ENCODE measurements at regions not wholly inside any gene's neighbourhood (a gene's known extent, or its start where the extent isn't known, plus 50 kb on each side); places are given as distances from the start of the nearest gene placed in this dataset.
A peak's percentile ranks its signal among the peaks of the same experiment; 100 is the strongest.

DNA sequence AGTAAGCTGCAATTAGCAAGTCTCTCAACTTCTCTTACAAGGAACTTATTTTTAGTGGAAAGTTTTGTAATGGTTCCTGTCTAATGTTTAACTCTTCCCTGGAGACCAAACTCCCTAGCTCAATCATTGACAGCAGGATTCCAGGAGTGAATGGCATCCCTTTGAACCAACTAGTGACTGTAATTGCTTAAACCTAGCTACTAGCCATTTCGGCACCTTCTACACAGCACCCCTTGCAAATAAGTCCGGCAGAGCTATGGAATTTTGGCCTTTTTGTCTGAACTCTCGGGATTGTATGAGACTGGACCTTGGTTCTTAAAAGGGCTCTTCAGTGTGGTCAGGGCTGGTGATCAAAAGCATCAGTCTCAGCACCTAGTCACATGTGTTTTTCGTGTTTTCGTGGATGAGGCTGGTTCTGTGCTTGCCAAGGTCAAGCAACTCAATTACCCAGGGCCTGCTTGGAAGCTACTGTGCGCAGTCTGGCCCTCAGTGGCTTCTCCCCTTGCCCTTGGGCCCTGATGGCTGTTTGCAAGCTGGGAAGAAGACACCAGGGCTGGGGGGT lies 135.3 kb upstream of the NEDD9 start (continued):
- TF ChIP-seq SSRP1 (CRISPR knock-in tag; IDR thresholded peaks at IDR 0.05) = 0 out of 2 replicates have a peak, but pooled peaks have one; percentile 24
- TF ChIP-seq, protein P1, sequence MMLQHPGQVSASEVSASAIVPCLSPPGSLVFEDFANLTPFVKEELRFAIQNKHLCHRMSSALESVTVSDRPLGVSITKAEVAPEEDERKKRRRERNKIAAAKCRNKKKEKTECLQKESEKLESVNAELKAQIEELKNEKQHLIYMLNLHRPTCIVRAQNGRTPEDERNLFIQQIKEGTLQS (CRISPR knock-in tag; IDR thresholded peaks at IDR 0.05) = 0 out of 2 replicates have a peak, but pooled peaks have one; percentile 41
- no peak for TF ChIP-seq SATB2 (CRISPR knock-in tag; IDR thresholded peaks at IDR 0.05)
- TF ChIP-seq SIN3B (IDR thresholded peaks at IDR 0.05; ENCODE audit: low read length) = no peak
- no peak for TF ChIP-seq REL (CRISPR knock-in tag; conservative IDR thresholded peaks at IDR 0.05)
- 0 out of 2 replicates have a peak, but pooled peaks have one; percentile 34 for TF ChIP-seq ZC3H4 (CRISPR knock-in tag; IDR thresholded peaks at IDR 0.05; ENCODE audit: borderline replicate concordance)
- no peak for TF ChIP-seq MAZ (IDR thresholded peaks at IDR 0.05; ENCODE audit: borderline replicate concordance, low read depth, low read length)
- TF ChIP-seq MAZ (CRISPR knock-in tag; IDR thresholded peaks at IDR 0.05; ENCODE audit: low read depth) = peak; percentile 86
- TF ChIP-seq ZFP90 (CRISPR knock-in tag; IDR thresholded peaks at IDR 0.05; ENCODE audit: borderline replicate concordance) = no peak
- TF ChIP-seq FOXK2 (IDR thresholded peaks at IDR 0.05) = no peak
- TF ChIP-seq ZNF839 (CRISPR knock-in tag; IDR thresholded peaks at IDR 0.05; ENCODE audit: borderline replicate concordance) = no peak
- TF ChIP-seq ZNF124 (CRISPR knock-in tag; IDR thresholded peaks at IDR 0.05) = peak; percentile 74; the same call in 1 of the 2 replicates
- TF ChIP-seq ARNT2 (CRISPR knock-in tag; IDR thresholded peaks at IDR 0.05; ENCODE audit: low read depth) = peak; percentile 50
- peak; percentile 47; the same call in 1 of the 2 replicates for TF ChIP-seq HHEX (CRISPR knock-in tag; IDR thresholded peaks at IDR 0.05)
- TF ChIP-seq PHF8 (CRISPR knock-in tag; IDR thresholded peaks at IDR 0.05) = peak; percentile 45; the same call in 1 of the 2 replicates
- TF ChIP-seq ZNF768 (CRISPR knock-in tag; IDR thresholded peaks at IDR 0.05) = no peak; the same call in 1 of the 2 replicates
- TF ChIP-seq, protein P2, sequence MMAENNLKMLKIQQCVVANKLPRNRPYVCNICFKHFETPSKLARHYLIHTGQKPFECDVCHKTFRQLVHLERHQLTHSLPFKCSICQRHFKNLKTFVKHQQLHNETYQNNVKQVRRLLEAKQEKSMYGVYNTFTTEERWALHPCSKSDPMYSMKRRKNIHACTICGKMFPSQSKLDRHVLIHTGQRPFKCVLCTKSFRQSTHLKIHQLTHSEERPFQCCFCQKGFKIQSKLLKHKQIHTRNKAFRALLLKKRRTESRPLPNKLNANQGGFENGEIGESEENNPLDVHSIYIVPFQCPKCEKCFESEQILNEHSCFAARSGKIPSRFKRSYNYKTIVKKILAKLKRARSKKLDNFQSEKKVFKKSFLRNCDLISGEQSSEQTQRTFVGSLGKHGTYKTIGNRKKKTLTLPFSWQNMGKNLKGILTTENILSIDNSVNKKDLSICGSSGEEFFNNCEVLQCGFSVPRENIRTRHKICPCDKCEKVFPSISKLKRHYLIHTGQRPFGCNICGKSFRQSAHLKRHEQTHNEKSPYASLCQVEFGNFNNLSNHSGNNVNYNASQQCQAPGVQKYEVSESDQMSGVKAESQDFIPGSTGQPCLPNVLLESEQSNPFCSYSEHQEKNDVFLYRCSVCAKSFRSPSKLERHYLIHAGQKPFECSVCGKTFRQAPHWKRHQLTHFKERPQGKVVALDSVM (CRISPR knock-in tag; IDR thresholded peaks at IDR 0.05) = peak; percentile 57
- TF ChIP-seq TCF7L2 (IDR thresholded peaks at IDR 0.05; ENCODE audit: low read depth, low read length) = peak; percentile 88
- TF ChIP-seq THYN1 (CRISPR knock-in tag; IDR thresholded peaks at IDR 0.05; ENCODE audit: borderline replicate concordance, low read depth) = no peak
- TF ChIP-seq, protein P3, sequence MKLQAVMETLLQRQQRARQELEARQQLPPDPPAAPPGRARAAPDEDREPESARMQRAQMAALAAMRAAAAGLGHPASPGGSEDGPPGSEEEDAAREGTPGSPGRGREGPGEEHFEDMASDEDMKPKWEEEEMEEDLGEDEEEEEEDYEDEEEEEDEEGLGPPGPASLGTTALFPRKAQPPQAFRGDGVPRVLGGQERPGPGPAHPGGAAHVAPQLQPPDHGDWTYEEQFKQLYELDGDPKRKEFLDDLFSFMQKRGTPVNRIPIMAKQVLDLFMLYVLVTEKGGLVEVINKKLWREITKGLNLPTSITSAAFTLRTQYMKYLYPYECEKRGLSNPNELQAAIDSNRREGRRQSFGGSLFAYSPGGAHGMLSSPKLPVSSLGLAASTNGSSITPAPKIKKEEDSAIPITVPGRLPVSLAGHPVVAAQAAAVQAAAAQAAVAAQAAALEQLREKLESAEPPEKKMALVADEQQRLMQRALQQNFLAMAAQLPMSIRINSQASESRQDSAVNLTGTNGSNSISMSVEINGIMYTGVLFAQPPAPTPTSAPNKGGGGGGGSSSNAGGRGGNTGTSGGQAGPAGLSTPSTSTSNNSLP (IDR thresholded peaks at IDR 0.05; ENCODE audit: low read depth, low read length) = peak; percentile 59
- TF ChIP-seq, protein P4, sequence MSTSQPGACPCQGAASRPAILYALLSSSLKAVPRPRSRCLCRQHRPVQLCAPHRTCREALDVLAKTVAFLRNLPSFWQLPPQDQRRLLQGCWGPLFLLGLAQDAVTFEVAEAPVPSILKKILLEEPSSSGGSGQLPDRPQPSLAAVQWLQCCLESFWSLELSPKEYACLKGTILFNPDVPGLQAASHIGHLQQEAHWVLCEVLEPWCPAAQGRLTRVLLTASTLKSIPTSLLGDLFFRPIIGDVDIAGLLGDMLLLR (CRISPR knock-in tag; IDR thresholded peaks at IDR 0.05) = 0 out of 2 replicates have a peak, but pooled peaks have one; percentile 23
- TF ChIP-seq IRX3 (CRISPR knock-in tag; IDR thresholded peaks at IDR 0.05; ENCODE audit: borderline replicate concordance, low read depth) = no peak
- TF ChIP-seq ZNF234 (CRISPR knock-in tag; conservative IDR thresholded peaks at IDR 0.05) = no peak
- peak; percentile 58 for TF ChIP-seq KDM6A (CRISPR knock-in tag; IDR thresholded peaks at IDR 0.05; ENCODE audit: low read depth)
- peak; percentile 98 for TF ChIP-seq HDAC2 (CRISPR knock-in tag; IDR thresholded peaks at IDR 0.05)
- TF ChIP-seq ZMAT3 (CRISPR knock-in tag; conservative IDR thresholded peaks at IDR 0.05) = peak; percentile 75; the same call in 1 of the 2 replicates
- TF ChIP-seq, protein P5, sequence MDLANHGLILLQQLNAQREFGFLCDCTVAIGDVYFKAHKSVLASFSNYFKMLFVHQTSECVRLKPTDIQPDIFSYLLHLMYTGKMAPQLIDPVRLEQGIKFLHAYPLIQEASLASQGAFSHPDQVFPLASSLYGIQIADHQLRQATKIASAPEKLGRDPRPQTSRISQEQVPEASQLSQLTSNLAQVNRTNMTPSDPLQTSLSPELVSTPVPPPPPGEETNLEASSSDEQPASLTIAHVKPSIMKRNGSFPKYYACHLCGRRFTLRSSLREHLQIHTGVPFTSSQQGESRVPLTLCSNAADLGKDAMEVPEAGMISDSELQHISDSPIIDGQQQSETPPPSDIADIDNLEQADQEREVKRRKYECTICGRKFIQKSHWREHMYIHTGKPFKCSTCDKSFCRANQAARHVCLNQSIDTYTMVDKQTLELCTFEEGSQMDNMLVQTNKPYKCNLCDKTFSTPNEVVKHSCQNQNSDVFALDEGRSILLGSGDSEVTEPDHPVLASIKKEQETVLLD (CRISPR knock-in tag; IDR thresholded peaks at IDR 0.05; ENCODE audit: low read depth) = no peak

Measured in HepG2 (cell line).